Breast epithelium (tissue), 4 donors: ENCODE measurements at regions not wholly inside any gene's neighbourhood (a gene's known extent, or its start where the extent isn't known, plus 50 kb on each side); places are given as distances from the start of the nearest gene placed in this dataset.

ENCODE experiments used
- DNase-seq, 2 donors: peaks; one replicate each; pipeline ENCODE4 v3.0.0-alpha.2; 2019; ENCODE audit warnings: low spot score in 2 of 2
- H3K27ac ChIP-seq, 2 donors: fragments of 200-600 bp; sonication (generic) in 1 of 2; one replicate each; pipeline ENCODE4 v1.5.1; 2016 to 2019; ENCODE audit warnings: mild to moderate bottlenecking in 1 of 2
- H3K27me3 ChIP-seq, 2 donors: fragments of 200-600 bp; sonication (generic) in 1 of 2; one replicate each; pipeline versions ENCODE4 v1.5.1 to v1.6.0; 2017 to 2019; ENCODE audit warnings: control low read depth in 1 of 2, mild to moderate bottlenecking in 1 of 2
- H3K36me3 ChIP-seq: fragments of 200-600 bp; one replicate; pipeline ENCODE4 v1.5.1; 2019
- H3K4me1 ChIP-seq, 2 donors: fragments of 200-600 bp; sonication (generic); one replicate each; pipeline ENCODE4 v1.5.1; 2016 to 2019; ENCODE audit warnings: control low read depth in 1 of 2
- H3K4me3 ChIP-seq, 3 donors: fragments of 200-600 bp; sonication (generic); 1 replicate in 2 of 3; 2 replicates in 1 of 3; pipeline ENCODE4 v1.5.1; 2016 to 2019; ENCODE audit warnings: mild to moderate bottlenecking in 3 of 3, moderate library complexity in 2 of 3
- H3K9me3 ChIP-seq, 2 donors: fragments of 200-600 bp; sonication (generic) in 1 of 2; one replicate each; pipeline ENCODE4 v1.5.1; 2016 to 2019; ENCODE audit warnings: control low read depth in 1 of 2
- POLR2A ChIP-seq: fragments of 450-650 bp; IDR thresholded peaks from one replicate; pipeline ENCODE4 v1.6.1; 2016; ENCODE audit warnings: antibody characterized with exemption, mild to moderate bottlenecking, moderate library complexity
- POLR2AphosphoS5 ChIP-seq, 3 donors: sonication (generic); formaldehyde crosslinking; IDR thresholded peaks; one replicate each; pipeline ENCODE4 v1.6.1; 2017; ENCODE audit warnings: antibody characterized with exemption in 3 of 3
- intact Hi-C: fragments of 100-400 bp; cut with DNase I; formaldehyde crosslinking; loops from one replicate; pipeline ENCODE4 v1.15.1; 2023; ENCODE audit warnings: low total_unique reads
- TF ChIP-seq, protein P1 (sequence below), 3 donors: fragments of 450-650 bp; IDR thresholded peaks; one replicate each; pipeline ENCODE4 v1.5.1; 2016 to 2017; ENCODE audit warnings: antibody characterized with exemption in 3 of 3, mild to moderate bottlenecking in 3 of 3, moderate library complexity in 3 of 3

GRCh38 chr3:117026401-117026800 lies 316.8 kb downstream of the TUSC7 start:
- H3K36me3 ChIP-seq: no peaks in the 10 kb centered on the region
- H3K9me3 ChIP-seq: no peaks in the 10 kb centered on the region
- intact Hi-C loops: no loop called here
- no peak overlapping the region for H3K27ac ChIP-seq
- no peaks in the 10 kb centered on the region for H3K27me3 ChIP-seq
- no peak for TF ChIP-seq POLR2A
- TF ChIP-seq, protein P1, sequence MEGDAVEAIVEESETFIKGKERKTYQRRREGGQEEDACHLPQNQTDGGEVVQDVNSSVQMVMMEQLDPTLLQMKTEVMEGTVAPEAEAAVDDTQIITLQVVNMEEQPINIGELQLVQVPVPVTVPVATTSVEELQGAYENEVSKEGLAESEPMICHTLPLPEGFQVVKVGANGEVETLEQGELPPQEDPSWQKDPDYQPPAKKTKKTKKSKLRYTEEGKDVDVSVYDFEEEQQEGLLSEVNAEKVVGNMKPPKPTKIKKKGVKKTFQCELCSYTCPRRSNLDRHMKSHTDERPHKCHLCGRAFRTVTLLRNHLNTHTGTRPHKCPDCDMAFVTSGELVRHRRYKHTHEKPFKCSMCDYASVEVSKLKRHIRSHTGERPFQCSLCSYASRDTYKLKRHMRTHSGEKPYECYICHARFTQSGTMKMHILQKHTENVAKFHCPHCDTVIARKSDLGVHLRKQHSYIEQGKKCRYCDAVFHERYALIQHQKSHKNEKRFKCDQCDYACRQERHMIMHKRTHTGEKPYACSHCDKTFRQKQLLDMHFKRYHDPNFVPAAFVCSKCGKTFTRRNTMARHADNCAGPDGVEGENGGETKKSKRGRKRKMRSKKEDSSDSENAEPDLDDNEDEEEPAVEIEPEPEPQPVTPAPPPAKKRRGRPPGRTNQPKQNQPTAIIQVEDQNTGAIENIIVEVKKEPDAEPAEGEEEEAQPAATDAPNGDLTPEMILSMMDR (IDR thresholded peaks at IDR 0.05): no peak
- no peak for TF ChIP-seq POLR2AphosphoS5 (IDR thresholded peaks at IDR 0.05)
- H3K4me3 ChIP-seq: no peak overlapping the region
- no peaks in the 10 kb centered on the region for H3K4me1 ChIP-seq
- no peak for DNase-seq

DNA sequence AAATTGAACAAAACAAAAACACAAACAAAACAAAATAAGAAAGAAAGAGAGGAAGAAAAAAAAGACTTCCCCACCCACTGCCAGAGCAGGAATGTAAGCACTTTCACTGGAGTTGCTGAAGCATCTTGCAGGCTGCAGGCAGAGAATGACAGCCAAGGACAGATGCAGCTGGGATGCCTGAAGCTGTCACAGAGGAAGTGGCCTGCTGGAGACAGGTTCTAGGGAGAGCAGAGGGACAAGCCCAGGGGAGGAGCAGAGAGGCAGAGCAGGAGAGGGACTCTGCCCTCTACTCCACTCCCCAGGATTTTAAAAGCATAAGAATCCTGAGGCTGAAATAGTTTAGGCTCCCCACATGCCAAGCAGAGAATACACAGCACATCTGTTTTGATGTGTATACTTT lies 326.2 kb downstream of the TUSC7 start:
- intact Hi-C loops: no loop called here
- no peaks in the 10 kb centered on the region for H3K4me1 ChIP-seq
- H3K36me3 ChIP-seq: no peaks in the 10 kb centered on the region
- no peak for DNase-seq
- no peak overlapping the region for H3K4me3 ChIP-seq
- peak overlapping the region in 1 of 2 donors; percentile 25 for H3K27ac ChIP-seq
- no peaks in the 10 kb centered on the region for H3K27me3 ChIP-seq
- no peak for TF ChIP-seq POLR2A
- TF ChIP-seq POLR2AphosphoS5 (IDR thresholded peaks at IDR 0.05): no peak
- TF ChIP-seq, protein P1 (IDR thresholded peaks at IDR 0.05): no peak
- no peaks in the 10 kb centered on the region for H3K9me3 ChIP-seq

DNA sequence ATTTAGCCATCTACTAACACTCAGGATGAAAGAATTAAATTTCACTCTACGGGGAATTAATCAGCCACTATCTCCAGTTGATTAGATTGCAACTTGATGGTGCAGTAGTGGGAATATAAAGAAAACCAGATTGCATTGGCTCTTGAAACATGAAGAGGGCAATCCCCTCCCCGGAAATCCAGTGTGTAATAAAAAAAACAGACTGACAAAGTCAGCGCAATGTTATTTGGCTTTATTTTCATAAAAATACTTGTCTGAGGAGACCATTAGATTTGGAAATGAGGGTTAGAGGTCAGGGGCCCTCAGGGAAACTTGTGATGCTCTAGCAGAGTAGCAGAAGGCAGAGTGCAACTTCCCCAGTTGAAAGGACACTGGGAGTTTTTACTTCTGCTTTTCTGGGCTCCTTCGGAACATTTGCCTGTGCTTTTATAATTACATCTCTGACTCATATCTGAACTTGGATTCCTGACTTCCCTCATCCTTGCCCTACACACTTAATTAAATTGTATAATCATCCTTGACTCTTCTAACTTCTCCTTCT lies 326.8 kb downstream of the TUSC7 start:
- intact Hi-C loops: no loop called here
- H3K27me3 ChIP-seq: no peaks in the 10 kb centered on the region
- H3K36me3 ChIP-seq: no peaks in the 10 kb centered on the region
- TF ChIP-seq, protein P1 (IDR thresholded peaks at IDR 0.05): no peak
- peak in 2 of 3 donors; percentile 24 to 31 for TF ChIP-seq POLR2AphosphoS5 (IDR thresholded peaks at IDR 0.05)
- H3K4me1 ChIP-seq: no peaks in the 10 kb centered on the region
- H3K9me3 ChIP-seq: no peaks in the 10 kb centered on the region
- H3K27ac ChIP-seq: peak overlapping the region in 1 of 2 donors; percentile 25
- no peak overlapping the region for H3K4me3 ChIP-seq
- peak in 1 of 2 donors; percentile 18 for DNase-seq

DNA sequence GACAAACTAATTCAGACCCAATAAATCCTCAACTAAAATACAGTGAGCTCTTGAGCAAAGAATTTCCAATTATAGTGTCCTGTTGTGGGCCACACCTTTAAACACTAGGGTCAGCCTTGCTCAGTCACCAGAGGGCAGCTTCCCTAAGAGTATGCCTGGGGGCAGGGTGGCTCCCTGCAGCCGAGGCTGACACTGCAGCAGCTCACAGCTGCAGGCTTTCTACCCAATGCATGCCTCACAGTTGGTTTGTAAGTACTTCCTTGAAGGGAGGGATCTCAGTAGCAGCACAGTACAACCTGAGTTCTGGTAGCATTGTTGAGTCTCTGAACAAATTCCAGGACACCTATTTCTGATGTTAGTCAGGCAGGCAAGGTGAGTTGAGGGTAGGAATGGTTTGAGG lies 335.6 kb downstream of the TUSC7 start:
- DNase-seq: no peak
- Histone ChIP-seq H3K9me3 (no peaks in the 10 kb centered on the region), H3K36me3 (no peaks in the 10 kb centered on the region), H3K27ac (no peak overlapping the region), H3K4me3 (no peak overlapping the region), H3K27me3 (no peaks in the 10 kb centered on the region), H3K4me1 (no peaks in the 10 kb centered on the region)
- TF ChIP-seq POLR2AphosphoS5 (IDR thresholded peaks at IDR 0.05) (no peak), POLR2A (no peak)
- intact Hi-C loops: no loop called here

DNA sequence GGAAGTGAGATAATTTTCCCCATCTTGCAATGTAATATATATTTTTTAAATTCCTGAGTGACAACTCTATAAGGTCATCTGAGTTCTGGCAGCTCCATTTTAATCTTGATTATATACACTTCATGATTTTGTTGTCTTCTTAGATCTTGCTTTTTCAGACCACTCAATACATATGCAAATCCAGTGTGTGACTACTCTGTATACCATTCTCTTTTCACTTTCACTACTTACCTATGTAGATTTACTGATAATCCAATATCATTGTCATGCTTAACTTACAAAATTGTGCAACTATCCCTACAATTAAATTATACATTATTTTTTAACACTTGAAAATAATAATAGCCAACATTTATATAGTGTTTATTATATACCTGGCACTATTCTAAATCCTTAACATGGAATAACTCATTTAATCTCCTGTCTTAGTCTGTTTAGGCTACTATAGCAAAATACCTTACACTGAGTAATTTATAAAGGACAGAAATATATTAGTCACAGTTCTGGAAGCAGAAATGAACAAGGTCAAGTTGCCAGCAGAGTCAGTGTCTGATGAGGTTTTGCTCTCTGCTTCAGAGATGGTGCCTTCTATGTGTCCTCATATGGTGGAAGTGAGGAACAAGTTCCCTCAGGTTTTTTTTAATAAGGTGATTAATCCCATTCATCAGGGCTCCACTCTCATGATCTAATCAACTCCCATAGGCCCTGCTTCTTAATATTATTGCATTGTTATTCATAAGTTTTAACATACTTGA lies 338.5 kb downstream of the TUSC7 start:
- H3K9me3 ChIP-seq: no peaks in the 10 kb centered on the region
- TF ChIP-seq, protein P1 (IDR thresholded peaks at IDR 0.05): no peak
- TF ChIP-seq POLR2AphosphoS5 (IDR thresholded peaks at IDR 0.05): no peak
- TF ChIP-seq POLR2A: no peak
- no peak for DNase-seq
- intact Hi-C loops: no loop called here
- no peaks in the 10 kb centered on the region for H3K4me1 ChIP-seq
- H3K27ac ChIP-seq: no peak overlapping the region
- no peaks in the 10 kb centered on the region for H3K27me3 ChIP-seq
- H3K4me3 ChIP-seq: no peak overlapping the region
- H3K36me3 ChIP-seq: no peaks in the 10 kb centered on the region
